ENCODE measurements at regions not wholly inside any gene's neighbourhood (a gene's known extent, or its start where the extent isn't known, plus 50 kb on each side); places are given as distances from the start of the nearest gene placed in this dataset.
A peak's percentile ranks its signal among the peaks of the same experiment; 100 is the strongest.
"Not testable (repeated sequence)": the region's sequence is repeated elsewhere in the genome, so short reads cannot be mapped to it uniquely, and the experiment has no call there.

DNA sequence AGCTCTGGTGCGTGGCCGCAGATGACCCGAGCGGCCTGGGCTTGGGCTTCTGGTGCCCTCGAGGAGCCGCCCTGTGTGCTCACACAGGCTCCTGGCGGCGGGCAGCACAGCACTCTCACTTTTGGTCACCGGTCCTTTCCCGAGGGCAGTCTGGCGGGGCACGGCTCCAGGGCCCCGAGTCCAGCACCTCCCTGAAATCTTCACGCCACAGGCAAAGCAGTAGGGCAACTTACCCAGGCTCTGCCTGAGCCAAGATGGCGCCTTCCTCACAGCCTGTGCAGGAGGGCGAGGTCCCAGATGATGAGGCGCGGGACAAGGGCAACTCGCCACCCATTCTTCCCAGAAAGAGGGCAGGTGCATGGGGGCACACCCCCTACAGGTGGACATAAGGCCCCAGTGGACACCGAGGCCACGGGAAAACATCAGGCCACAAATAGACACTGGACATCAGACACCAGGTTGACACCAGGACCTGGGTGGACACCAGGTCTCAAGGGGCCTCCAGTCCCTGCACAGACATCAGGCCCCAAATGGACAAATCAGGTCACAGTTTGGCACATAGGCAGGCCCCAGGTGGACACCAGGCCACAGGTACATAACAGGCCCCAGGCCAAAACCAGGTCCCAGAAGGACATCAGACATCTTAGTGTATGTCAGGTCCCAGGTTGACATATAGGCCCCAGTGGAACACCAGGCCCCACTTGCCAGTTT is 57.6 kb upstream of the SEPTIN5 start:
- DNase-seq (ENCODE audit: extremely low read depth in 1 of 11, low read depth in 9 of 11, low spot score in 4 of 11): no peak

GRCh38 chr22:19657252-19658056 is 56.8 kb upstream of the SEPTIN5 start:
- no peak for DNase-seq (ENCODE audit: extremely low read depth in 1 of 11, low read depth in 9 of 11, low spot score in 4 of 11)

DNA sequence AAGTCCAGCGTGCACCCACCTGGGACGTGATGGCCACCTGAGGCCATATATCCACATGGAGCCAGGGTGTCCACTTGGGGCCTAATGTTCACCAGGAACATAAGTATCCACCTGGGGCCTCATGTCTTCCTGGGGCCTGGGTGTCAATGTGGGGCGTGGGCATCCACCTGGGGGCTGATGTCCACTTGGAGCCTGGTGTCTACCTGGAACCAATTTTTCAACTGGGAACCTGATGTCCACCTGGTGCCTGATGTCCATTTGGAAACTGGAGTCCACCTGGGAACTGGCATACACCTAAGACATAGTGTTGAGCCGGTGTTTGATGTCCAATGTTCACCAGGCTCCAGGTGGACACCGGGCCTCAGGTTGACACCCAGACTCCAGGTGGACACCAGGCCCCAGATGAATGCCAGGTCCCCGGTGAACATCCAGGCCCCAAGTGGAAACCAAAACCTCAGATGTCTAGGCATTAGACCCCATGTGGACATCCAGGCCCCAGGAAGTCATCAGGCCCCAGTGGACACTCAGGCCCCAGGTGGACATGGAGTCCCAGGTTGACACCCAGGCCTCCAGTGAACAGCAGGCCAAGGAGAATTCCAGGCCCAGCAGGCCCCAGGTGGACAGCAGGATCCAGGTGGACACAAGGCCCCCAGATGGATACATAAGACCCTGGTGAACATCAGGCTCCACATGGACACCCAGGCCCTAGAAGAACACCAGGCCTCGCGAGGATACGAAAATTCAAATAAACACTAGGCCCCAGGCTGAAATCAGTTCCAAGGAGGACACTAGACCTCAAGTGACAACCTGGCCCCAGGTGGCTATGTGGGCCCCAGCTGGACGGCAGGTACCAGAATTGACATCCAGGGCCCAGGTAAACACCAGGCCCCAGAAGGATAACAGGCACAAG is 56.0 kb upstream of the SEPTIN5 start:
- DNase-seq (ENCODE audit: extremely low read depth in 1 of 11, low read depth in 9 of 11, low spot score in 4 of 11): no peak

DNA sequence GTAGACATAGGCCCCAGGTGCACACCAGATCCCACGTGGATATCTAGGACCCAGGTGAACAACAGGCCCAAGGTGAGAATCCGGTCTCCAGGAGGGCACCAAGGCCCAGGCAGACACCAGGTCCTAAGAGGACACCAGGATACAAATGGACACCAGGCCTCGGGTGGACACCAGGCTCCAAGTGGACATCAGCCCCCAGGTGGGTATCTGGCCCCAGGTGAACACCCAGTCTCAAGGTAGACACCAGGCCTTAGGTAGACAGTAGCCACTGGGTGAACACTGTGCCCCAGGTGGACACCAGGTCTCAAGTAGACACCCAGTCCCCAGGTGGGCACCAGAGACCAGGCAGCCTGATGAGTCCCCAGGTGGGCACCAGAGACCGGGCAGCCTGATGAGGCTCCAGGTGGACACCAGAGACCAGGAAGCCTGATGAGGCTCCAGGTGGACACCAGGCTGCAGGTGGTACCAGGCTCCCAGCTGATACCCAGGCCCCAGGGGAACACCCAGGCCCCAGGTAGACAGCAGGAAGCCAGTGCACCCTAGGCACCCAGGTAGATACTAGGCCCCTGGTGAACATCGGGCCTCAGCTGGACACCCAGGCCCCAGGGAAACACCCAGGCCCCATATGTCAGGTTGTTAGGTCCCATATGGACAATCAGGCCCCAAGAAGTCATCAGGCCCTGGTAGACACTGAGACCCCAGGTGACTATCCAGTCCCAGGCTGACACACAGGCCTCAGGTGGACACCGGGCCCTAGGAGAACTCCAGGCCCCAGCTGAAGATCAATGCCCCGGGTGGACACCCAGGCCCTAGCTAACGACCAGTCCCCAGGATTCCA is 55.1 kb upstream of the SEPTIN5 start:
- DNase-seq (ENCODE audit: extremely low read depth in 1 of 11, low read depth in 9 of 11, low spot score in 4 of 11): no peak

GRCh38 chr22:19659805-19660345 is 54.4 kb upstream of the SEPTIN5 start:
- no peak for DNase-seq (ENCODE audit: extremely low read depth in 1 of 11, low read depth in 9 of 11, low spot score in 4 of 11)

DNA sequence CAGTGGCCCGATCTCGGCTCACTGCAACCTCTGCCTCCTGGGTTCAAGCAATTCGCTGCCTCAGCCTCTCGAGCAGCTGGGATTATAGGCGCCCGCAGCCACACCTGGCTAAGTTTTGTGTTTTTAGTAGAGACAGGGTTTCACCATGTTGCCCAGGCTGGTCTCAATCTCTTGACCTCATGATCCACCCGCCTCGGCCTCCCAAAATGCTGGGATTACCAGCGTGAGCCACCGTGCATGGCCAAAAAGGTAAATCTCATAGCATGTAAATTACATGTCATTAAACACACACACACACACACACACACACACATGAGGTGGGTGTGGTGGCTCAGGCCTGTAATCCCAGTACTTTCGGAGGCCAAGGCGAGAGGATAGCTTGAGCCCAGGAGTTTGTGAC is 53.7 kb upstream of the SEPTIN5 start:
- DNase-seq (ENCODE audit: extremely low read depth in 1 of 11, low read depth in 9 of 11, low spot score in 4 of 11): not testable (repeated sequence)

DNA sequence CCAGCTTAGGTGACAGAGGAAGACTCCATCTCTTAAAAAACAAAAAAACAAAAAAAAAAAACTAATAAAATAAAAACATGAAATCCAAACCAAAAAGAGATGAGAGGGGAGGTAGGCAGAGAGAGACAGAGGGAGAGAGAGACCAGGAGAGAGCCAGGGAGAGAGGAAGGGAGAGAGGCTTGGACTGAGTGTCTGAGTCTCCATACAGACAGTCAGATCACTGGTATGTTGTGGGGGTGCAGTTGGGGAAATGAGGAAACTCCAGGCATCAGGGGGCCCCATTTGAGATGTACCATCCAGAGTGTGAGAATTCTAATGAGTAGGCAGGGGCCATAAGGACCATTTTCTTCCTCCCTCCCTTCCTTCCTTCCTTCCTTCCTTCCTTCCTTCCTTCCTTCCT is 53.1 kb upstream of the SEPTIN5 start:
- DNase-seq (ENCODE audit: extremely low read depth in 1 of 11, low read depth in 9 of 11, low spot score in 4 of 11): no peak

GRCh38 chr22:19662049-19662684 is 52.1 kb upstream of the SEPTIN5 start:
- not testable (repeated sequence) for DNase-seq (ENCODE audit: extremely low read depth in 1 of 11, low read depth in 9 of 11, low spot score in 4 of 11)

- DNase-seq (ENCODE audit: extremely low read depth in 1 of 11, low read depth in 9 of 11, low spot score in 4 of 11): peak in 2 of 11 donors; percentile 35 to 44
These were observed 51.0 kb upstream of the SEPTIN5 start for GRCh38 chr22:19663286-19663815.

DNA sequence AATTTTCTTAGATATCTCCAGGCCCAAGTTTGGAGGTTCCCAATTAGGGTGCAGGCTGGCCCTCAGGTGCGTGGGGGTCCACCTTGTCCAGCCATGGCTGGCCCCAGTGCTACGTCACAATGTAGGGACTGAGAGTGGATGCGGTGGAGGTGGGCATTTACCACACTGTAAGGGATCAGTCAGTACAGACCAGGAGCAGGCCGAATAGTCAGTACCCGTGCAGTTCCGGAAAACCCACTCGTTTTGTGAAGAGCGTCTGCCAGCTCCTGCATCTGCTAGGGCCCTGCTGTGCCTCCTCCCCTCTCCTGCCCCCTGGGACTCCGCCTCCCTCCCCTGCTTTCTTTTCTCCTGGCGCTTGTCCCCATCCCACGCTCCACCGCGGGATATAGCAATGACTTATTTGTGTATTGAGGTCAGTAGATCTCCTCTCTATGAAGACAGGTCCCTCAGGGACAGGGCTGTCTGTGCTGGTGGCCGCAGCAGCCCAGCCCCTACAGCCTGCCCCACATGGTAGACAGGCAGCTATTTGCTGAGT is 50.4 kb upstream of the SEPTIN5 start:
- peak in 8 of 11 donors; percentile 26 to 75 (median 60) for DNase-seq (ENCODE audit: extremely low read depth in 1 of 11, low read depth in 9 of 11, low spot score in 4 of 11)

DNA sequence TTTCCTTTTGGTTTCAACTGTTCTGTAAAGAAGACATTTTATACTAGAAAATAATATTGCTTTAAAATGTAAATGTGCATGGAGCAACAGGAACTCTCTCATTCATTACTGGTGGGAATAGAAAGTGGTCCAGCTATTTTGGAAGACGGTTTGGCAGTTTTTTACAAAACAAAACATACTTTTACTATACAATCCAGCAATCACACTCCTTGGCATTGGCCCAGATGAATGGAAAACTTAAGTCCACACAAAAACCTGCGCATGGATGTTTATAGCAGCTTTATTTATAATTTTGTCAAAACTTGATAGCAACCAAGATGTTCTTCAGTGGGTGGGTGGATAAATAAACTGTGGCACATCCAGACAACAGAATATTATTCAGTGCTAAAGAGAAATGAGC is 49.9 kb upstream of the SEPTIN5 start:
- no peak for DNase-seq (ENCODE audit: extremely low read depth in 1 of 11, low read depth in 9 of 11, low spot score in 4 of 11)
